ENCODE measurements at regions not wholly inside any gene's neighbourhood (a gene's known extent, or its start where the extent isn't known, plus 50 kb on each side); places are given as distances from the start of the nearest gene placed in this dataset.
"Not testable (repeated sequence)": the region's sequence is repeated elsewhere in the genome, so short reads cannot be mapped to it uniquely, and the experiment has no call there.

DNA sequence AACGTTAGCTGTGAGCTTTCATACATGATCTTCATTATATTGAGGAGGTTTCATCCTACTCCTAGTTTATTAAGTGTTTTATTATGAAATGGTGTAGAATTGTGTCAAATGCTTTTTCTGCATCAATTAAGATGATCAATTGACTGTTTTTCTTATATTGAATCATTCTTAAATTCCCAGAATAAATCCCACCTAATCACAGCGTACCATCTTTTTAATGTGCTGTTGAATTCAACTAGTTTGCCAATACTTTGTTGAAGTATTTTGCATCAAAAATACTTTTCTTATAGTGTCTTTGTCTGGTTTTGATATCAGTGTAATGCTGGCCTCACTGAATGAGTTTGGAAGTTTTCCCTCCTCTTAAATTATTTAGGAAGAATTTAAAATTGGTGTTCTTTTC lies 138.6 kb upstream of the SGCG start:
- no peaks in the 10 kb centered on the region for H3K36me3 ChIP-seq
- H3K27me3 ChIP-seq: no peaks in the 10 kb centered on the region
- intact Hi-C loops (cut with DNase I): no loop called here
- H3K9me3 ChIP-seq: no peaks in the 10 kb centered on the region
- WGBS, 2 donors: 83 to 85% methylated on average over 2 of the region's 2 CpGs
- DNase-seq (no peak), ATAC-seq (no peak)
- H3K4me3 ChIP-seq: no peak overlapping the region
- TF ChIP-seq, protein P1, sequence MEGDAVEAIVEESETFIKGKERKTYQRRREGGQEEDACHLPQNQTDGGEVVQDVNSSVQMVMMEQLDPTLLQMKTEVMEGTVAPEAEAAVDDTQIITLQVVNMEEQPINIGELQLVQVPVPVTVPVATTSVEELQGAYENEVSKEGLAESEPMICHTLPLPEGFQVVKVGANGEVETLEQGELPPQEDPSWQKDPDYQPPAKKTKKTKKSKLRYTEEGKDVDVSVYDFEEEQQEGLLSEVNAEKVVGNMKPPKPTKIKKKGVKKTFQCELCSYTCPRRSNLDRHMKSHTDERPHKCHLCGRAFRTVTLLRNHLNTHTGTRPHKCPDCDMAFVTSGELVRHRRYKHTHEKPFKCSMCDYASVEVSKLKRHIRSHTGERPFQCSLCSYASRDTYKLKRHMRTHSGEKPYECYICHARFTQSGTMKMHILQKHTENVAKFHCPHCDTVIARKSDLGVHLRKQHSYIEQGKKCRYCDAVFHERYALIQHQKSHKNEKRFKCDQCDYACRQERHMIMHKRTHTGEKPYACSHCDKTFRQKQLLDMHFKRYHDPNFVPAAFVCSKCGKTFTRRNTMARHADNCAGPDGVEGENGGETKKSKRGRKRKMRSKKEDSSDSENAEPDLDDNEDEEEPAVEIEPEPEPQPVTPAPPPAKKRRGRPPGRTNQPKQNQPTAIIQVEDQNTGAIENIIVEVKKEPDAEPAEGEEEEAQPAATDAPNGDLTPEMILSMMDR (IDR thresholded peaks at IDR 0.05): no peak
- no peak overlapping the region for H3K27ac ChIP-seq
- no peaks in the 10 kb centered on the region for H3K4me1 ChIP-seq

DNA sequence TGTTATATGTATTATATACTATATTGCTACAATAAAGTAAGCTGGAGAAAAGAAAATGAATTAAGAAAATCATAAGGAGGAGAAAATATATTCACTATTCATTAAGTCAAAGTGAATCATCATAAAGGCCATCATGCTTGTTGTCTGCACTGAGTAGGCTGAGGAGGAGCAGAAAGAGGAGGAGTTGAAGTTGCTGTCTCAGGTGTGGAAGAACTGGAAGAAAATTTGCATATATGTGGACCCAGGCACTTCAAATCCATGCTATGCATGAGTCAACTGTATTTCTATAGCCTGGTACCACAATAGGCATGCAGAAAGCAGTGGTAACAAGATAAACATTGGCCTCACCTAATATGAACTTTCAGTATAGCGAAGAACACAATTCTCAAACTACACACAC lies 135.9 kb upstream of the SGCG start:
- no peak for DNase-seq
- H3K27ac ChIP-seq: no peak overlapping the region
- H3K27me3 ChIP-seq: no peaks in the 10 kb centered on the region
- no peaks in the 10 kb centered on the region for H3K36me3 ChIP-seq
- no peak overlapping the region for H3K4me3 ChIP-seq
- WGBS, 2 donors: 94 to 97% methylated on average over 1 of the region's 1 CpG
- TF ChIP-seq, protein P1 (IDR thresholded peaks at IDR 0.05): no peak
- no peak for ATAC-seq
- no peaks in the 10 kb centered on the region for H3K9me3 ChIP-seq
- no peaks in the 10 kb centered on the region for H3K4me1 ChIP-seq
- intact Hi-C loops (cut with DNase I): no loop called here

DNA sequence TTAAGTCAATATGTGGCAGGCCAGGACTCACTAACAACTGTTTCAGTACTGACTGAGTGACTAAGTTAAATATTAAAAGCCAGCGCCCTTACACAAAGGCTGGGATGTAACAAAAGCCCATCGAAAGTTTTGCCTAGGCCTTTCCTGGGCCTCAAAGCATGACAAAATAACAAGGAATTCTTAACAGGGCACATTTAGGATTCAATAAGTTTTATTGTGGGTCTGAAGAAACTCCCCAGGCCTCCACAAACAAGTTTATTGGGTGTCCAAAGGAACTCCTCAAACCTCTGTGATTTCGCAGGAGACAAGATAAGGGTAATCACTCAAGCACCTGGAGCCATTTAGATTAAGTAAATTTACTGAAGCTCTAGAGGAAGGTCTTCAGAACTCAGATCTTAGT lies 130.7 kb upstream of the SGCG start:
- TF ChIP-seq, protein P1 (IDR thresholded peaks at IDR 0.05): no peak
- no peaks in the 10 kb centered on the region for H3K27me3 ChIP-seq
- ATAC-seq: no peak
- no peak overlapping the region for H3K27ac ChIP-seq
- no peak overlapping the region for H3K4me3 ChIP-seq
- no peaks in the 10 kb centered on the region for H3K9me3 ChIP-seq
- intact Hi-C loops (cut with DNase I): no loop called here
- DNase-seq: no peak
- H3K4me1 ChIP-seq: no peaks in the 10 kb centered on the region
- 87 to 89% methylated on average over 3 of the region's 3 CpGs for WGBS, 2 donors
- H3K36me3 ChIP-seq: no peaks in the 10 kb centered on the region

DNA sequence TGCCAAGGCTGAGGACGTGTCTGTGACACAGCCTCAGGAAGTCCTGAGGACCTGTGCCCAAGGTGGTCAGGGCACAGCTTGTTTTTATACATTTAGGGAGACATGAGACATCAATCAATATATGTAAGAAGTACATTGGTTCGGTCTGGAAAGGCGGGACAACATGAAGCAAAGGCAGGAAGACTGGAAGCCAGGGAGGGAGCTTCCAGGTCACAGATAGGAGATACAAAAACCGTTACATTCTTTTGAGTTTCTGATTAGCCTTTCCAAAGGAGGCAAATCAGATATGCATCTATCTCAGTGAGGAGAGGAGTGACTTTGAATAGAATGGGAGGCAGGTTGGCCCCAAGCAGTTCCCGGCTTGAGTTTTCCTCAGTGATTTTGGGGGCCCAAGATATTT lies 127.1 kb upstream of the SGCG start:
- ATAC-seq; intact Hi-C loops (cut with DNase I): not testable (repeated sequence)

DNA sequence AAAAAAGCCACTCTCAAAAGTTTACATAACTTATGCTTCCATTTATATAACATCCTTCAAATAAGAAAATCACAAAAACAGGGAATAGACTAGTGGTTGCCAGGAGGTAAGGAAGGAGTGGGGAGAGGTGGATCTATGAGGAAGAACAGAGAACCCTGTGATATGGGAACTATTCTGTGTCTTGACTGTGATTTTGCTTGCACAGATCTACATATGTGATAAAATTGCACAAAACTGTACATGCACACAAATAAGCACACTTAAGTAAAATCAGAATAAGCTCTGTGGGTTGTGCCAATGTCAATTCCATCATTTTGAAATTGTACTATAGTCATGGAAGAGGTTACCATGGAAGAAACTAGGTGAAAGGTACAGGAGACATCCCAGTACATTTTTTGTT lies 121.6 kb upstream of the SGCG start:
- no peaks in the 10 kb centered on the region for H3K36me3 ChIP-seq
- TF ChIP-seq, protein P1 (IDR thresholded peaks at IDR 0.05): no peak
- H3K4me3 ChIP-seq: no peak overlapping the region
- DNase-seq (no peak), ATAC-seq (no peak)
- no peak overlapping the region for H3K27ac ChIP-seq
- no peaks in the 10 kb centered on the region for H3K4me1 ChIP-seq
- H3K27me3 ChIP-seq: no peaks in the 10 kb centered on the region
- H3K9me3 ChIP-seq: no peaks in the 10 kb centered on the region
- intact Hi-C loops (cut with DNase I): no loop called here

More for the DNA sequence above, 127.1 kb upstream of the SGCG start:
- not testable (repeated sequence) for H3K4me1 ChIP-seq, H3K4me3 ChIP-seq, DNase-seq, H3K27ac ChIP-seq, H3K27me3 ChIP-seq, H3K36me3 ChIP-seq, H3K9me3 ChIP-seq
- 72 to 75% methylated on average over 5 of the region's 5 CpGs for WGBS, 2 donors
